WTC11 (cell line): ENCODE measurements at regions not wholly inside any gene's neighbourhood (a gene's known extent, or its start where the extent isn't known, plus 50 kb on each side); places are given as distances from the start of the nearest gene placed in this dataset.

Source experiments
- ATAC-seq: fragments of 200-7000 bp; cut with Tn5 transposase; 2 replicates; pipeline ENCODE4 v1.10.0; 2021; ENCODE audit warnings: mild to moderate bottlenecking, moderate library complexity
- CTCF ChIA-PET: fragments of 300-600 bp; sonication (Branson Sonifier 250); formaldehyde crosslinking; loops from one replicate; lab custom pipeline; 2021; ENCODE audit warnings: antibody characterized with exemption; lab: Charles Lee
- POLR2A ChIA-PET: fragments of 350-600 bp; sonication (Branson Sonifier 250); formaldehyde crosslinking; loops from one replicate; lab custom pipeline; 2021; ENCODE audit warnings: antibody characterized with exemption; lab: Charles Lee
- DNase-seq: peaks from one replicate; pipeline ENCODE4 v3.0.0; 2021; ENCODE audit warnings: low spot score
- H3K27ac Mint-ChIP-seq: 2 replicates; pipeline ENCODE4 v1.8.0; 2021; ENCODE audit warnings: mixed read lengths
- H3K27me3 Mint-ChIP-seq: 2 replicates; pipeline ENCODE4 v1.8.0; 2021; ENCODE audit warnings: low read depth, mild to moderate bottlenecking, moderate library complexity, mixed read lengths
- H3K36me3 Mint-ChIP-seq: 2 replicates; pipeline ENCODE4 v1.8.0; 2021; ENCODE audit warnings: mixed read lengths
- H3K4me1 Mint-ChIP-seq: 2 replicates; pipeline ENCODE4 v1.8.0; 2022; ENCODE audit warnings: mixed read lengths
- H3K4me3 Mint-ChIP-seq: 2 replicates; pipeline ENCODE4 v1.8.0; 2021; ENCODE audit warnings: mild to moderate bottlenecking, moderate library complexity, mixed read lengths
- H3K9me3 Mint-ChIP-seq: 2 replicates; pipeline ENCODE4 v1.8.0; 2021; ENCODE audit warnings: mixed read lengths
- CBFB ChIP-seq: sonication (generic); formaldehyde crosslinking; IDR thresholded peaks from 2 replicates; pipeline ENCODE4 v1.8.1; 2022; ENCODE audit warnings: mild to moderate bottlenecking, low read depth, missing genetic modification reagents
- CREB1 ChIP-seq: sonication (generic); formaldehyde crosslinking; IDR thresholded peaks from 2 replicates; pipeline ENCODE4 v1.8.0; 2023; ENCODE audit warnings: mild to moderate bottlenecking, missing genetic modification reagents
- FOXK1 ChIP-seq: sonication (generic); formaldehyde crosslinking; IDR thresholded peaks from 2 replicates; pipeline ENCODE4 v1.8.0; 2022; ENCODE audit warnings: mild to moderate bottlenecking, moderate library complexity, missing genetic modification reagents
- FOXP1 ChIP-seq: sonication (generic); formaldehyde crosslinking; IDR thresholded peaks from 2 replicates; pipeline ENCODE4 v1.8.0; 2022; ENCODE audit warnings: missing genetic modification reagents, mild to moderate bottlenecking, moderate library complexity, borderline replicate concordance
- GABPB1 ChIP-seq: sonication (generic); formaldehyde crosslinking; IDR thresholded peaks from 2 replicates; pipeline ENCODE4 v1.8.1; 2023; ENCODE audit warnings: mild to moderate bottlenecking, missing genetic modification reagents
- SOX15 ChIP-seq: fragments of 250-450 bp; sonication (Bioruptor Pico); IDR thresholded peaks from 2 replicates; pipeline ENCODE4 v1.9.0; 2021; ENCODE audit warnings: mild to moderate bottlenecking
- TCF7 ChIP-seq: sonication (generic); formaldehyde crosslinking; IDR thresholded peaks from 2 replicates; pipeline ENCODE4 v1.8.0; 2022; ENCODE audit warnings: mild to moderate bottlenecking, low read depth, missing genetic modification reagents, moderate library complexity
- ZMAT4 ChIP-seq: fragments of 250-450 bp; sonication (Bioruptor Pico); IDR thresholded peaks from 2 replicates; pipeline ENCODE4 v1.9.0; 2021; ENCODE audit warnings: mild to moderate bottlenecking
- ZNF138 ChIP-seq: sonication (generic); formaldehyde crosslinking; conservative IDR thresholded peaks from 2 replicates; pipeline ENCODE4 v1.8.1; 2022; ENCODE audit warnings: mild to moderate bottlenecking, moderate library complexity, missing genetic modification reagents
- ZNF263 ChIP-seq: sonication (generic); formaldehyde crosslinking; IDR thresholded peaks from 2 replicates; pipeline ENCODE4 v1.8.1; 2022; ENCODE audit warnings: low read depth, mild to moderate bottlenecking, moderate library complexity, missing genetic modification reagents
- ZNF396 ChIP-seq: fragments of 250-450 bp; sonication (Bioruptor Pico); IDR thresholded peaks from 2 replicates; pipeline ENCODE4 v1.8.0; 2021; ENCODE audit warnings: mild to moderate bottlenecking, moderate library complexity, borderline replicate concordance
- TF ChIP-seq, protein P1 (sequence below): fragments of 250-450 bp; sonication (Bioruptor Pico); IDR thresholded peaks from 2 replicates; pipeline ENCODE4 v1.9.0; 2021; ENCODE audit warnings: mild to moderate bottlenecking
- TF ChIP-seq, protein P2 (sequence below): fragments of 200-600 bp; IDR thresholded peaks from 2 replicates; pipeline ENCODE4 v1.8.0; 2022; ENCODE audit warnings: antibody characterized with exemption
- TF ChIP-seq, protein P3 (sequence below): sonication (generic); formaldehyde crosslinking; IDR thresholded peaks from 2 replicates; pipeline ENCODE4 v1.8.1; 2023; ENCODE audit warnings: mild to moderate bottlenecking, missing genetic modification reagents, borderline replicate concordance
- TF ChIP-seq, protein P4 (sequence below): fragments of 250-450 bp; sonication (Bioruptor Pico); IDR thresholded peaks from 2 replicates; pipeline ENCODE4 v1.9.0; 2021; ENCODE audit warnings: moderate library complexity, mild to moderate bottlenecking, inconsistent platforms, borderline replicate concordance
- TF ChIP-seq, protein P5 (sequence below): sonication (generic); formaldehyde crosslinking; IDR thresholded peaks from 2 replicates; pipeline ENCODE4 v1.8.1; 2023; ENCODE audit warnings: mild to moderate bottlenecking, moderate library complexity, missing genetic modification reagents

GRCh38 chr12:28057856-28058615 lies 85.5 kb upstream of the PTHLH start (continued):
- TF ChIP-seq, protein P1, sequence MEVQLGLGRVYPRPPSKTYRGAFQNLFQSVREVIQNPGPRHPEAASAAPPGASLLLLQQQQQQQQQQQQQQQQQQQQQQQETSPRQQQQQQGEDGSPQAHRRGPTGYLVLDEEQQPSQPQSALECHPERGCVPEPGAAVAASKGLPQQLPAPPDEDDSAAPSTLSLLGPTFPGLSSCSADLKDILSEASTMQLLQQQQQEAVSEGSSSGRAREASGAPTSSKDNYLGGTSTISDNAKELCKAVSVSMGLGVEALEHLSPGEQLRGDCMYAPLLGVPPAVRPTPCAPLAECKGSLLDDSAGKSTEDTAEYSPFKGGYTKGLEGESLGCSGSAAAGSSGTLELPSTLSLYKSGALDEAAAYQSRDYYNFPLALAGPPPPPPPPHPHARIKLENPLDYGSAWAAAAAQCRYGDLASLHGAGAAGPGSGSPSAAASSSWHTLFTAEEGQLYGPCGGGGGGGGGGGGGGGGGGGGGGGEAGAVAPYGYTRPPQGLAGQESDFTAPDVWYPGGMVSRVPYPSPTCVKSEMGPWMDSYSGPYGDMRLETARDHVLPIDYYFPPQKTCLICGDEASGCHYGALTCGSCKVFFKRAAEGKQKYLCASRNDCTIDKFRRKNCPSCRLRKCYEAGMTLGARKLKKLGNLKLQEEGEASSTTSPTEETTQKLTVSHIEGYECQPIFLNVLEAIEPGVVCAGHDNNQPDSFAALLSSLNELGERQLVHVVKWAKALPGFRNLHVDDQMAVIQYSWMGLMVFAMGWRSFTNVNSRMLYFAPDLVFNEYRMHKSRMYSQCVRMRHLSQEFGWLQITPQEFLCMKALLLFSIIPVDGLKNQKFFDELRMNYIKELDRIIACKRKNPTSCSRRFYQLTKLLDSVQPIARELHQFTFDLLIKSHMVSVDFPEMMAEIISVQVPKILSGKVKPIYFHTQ: no peak

GRCh38 chr12:28059220-28059619 lies 86.7 kb upstream of the PTHLH start:
- no peaks in the 10 kb centered on the region; the same call in 1 of the 2 replicates for H3K27me3 Mint-ChIP-seq
- peaks cover 4% of the 10 kb centered on the region for H3K4me1 Mint-ChIP-seq
- POLR2A ChIA-PET: no interaction called here
- H3K36me3 Mint-ChIP-seq: no peaks in the 10 kb centered on the region
- DNase-seq: no peak
- TF ChIP-seq GABPB1 (CRISPR knock-in tag) (no peak), FOXP1 (CRISPR knock-in tag) (no peak), ZNF263 (CRISPR knock-in tag) (no peak), SOX15 (CRISPR knock-in tag) (no peak), ZNF396 (CRISPR knock-in tag) (no peak), FOXK1 (CRISPR knock-in tag) (no peak), ZMAT4 (CRISPR knock-in tag) (no peak), TCF7 (CRISPR knock-in tag) (no peak), ZNF138 (CRISPR knock-in tag) (no peak), CREB1 (CRISPR knock-in tag) (no peak), CBFB (CRISPR knock-in tag) (no peak)
- TF ChIP-seq, protein P2, sequence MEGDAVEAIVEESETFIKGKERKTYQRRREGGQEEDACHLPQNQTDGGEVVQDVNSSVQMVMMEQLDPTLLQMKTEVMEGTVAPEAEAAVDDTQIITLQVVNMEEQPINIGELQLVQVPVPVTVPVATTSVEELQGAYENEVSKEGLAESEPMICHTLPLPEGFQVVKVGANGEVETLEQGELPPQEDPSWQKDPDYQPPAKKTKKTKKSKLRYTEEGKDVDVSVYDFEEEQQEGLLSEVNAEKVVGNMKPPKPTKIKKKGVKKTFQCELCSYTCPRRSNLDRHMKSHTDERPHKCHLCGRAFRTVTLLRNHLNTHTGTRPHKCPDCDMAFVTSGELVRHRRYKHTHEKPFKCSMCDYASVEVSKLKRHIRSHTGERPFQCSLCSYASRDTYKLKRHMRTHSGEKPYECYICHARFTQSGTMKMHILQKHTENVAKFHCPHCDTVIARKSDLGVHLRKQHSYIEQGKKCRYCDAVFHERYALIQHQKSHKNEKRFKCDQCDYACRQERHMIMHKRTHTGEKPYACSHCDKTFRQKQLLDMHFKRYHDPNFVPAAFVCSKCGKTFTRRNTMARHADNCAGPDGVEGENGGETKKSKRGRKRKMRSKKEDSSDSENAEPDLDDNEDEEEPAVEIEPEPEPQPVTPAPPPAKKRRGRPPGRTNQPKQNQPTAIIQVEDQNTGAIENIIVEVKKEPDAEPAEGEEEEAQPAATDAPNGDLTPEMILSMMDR: no peak
- TF ChIP-seq, protein P3, sequence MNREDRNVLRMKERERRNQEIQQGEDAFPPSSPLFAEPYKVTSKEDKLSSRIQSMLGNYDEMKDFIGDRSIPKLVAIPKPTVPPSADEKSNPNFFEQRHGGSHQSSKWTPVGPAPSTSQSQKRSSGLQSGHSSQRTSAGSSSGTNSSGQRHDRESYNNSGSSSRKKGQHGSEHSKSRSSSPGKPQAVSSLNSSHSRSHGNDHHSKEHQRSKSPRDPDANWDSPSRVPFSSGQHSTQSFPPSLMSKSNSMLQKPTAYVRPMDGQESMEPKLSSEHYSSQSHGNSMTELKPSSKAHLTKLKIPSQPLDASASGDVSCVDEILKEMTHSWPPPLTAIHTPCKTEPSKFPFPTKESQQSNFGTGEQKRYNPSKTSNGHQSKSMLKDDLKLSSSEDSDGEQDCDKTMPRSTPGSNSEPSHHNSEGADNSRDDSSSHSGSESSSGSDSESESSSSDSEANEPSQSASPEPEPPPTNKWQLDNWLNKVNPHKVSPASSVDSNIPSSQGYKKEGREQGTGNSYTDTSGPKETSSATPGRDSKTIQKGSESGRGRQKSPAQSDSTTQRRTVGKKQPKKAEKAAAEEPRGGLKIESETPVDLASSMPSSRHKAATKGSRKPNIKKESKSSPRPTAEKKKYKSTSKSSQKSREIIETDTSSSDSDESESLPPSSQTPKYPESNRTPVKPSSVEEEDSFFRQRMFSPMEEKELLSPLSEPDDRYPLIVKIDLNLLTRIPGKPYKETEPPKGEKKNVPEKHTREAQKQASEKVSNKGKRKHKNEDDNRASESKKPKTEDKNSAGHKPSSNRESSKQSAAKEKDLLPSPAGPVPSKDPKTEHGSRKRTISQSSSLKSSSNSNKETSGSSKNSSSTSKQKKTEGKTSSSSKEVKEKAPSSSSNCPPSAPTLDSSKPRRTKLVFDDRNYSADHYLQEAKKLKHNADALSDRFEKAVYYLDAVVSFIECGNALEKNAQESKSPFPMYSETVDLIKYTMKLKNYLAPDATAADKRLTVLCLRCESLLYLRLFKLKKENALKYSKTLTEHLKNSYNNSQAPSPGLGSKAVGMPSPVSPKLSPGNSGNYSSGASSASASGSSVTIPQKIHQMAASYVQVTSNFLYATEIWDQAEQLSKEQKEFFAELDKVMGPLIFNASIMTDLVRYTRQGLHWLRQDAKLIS (CRISPR knock-in tag): no peak
- TF ChIP-seq, protein P4, sequence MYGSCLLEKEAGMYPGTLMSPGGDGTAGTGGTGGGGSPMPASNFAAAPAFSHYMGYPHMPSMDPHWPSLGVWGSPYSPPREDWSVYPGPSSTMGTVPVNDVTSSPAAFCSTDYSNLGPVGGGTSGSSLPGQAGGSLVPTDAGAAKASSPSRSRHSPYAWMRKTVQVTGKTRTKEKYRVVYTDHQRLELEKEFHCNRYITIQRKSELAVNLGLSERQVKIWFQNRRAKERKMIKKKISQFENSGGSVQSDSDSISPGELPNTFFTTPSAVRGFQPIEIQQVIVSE (CRISPR knock-in tag): no peak
- TF ChIP-seq, protein P5, sequence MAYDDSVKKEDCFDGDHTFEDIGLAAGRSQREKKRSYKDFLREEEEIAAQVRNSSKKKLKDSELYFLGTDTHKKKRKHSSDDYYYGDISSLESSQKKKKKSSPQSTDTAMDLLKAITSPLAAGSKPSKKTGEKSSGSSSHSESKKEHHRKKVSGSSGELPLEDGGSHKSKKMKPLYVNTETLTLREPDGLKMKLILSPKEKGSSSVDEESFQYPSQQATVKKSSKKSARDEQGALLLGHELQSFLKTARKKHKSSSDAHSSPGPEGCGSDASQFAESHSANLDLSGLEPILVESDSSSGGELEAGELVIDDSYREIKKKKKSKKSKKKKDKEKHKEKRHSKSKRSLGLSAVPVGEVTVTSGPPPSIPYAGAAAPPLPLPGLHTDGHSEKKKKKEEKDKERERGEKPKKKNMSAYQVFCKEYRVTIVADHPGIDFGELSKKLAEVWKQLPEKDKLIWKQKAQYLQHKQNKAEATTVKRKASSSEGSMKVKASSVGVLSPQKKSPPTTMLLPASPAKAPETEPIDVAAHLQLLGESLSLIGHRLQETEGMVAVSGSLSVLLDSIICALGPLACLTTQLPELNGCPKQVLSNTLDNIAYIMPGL: no peak
- no peak for ATAC-seq
- CTCF ChIA-PET: no interaction called here
- no peak overlapping the region for H3K27ac Mint-ChIP-seq
- H3K9me3 Mint-ChIP-seq: no peaks in the 10 kb centered on the region
- H3K4me3 Mint-ChIP-seq: no peak overlapping the region
